ENCODE measurements at regions not wholly inside any gene's neighbourhood (a gene's known extent, or its start where the extent isn't known, plus 50 kb on each side); places are given as distances from the start of the nearest gene placed in this dataset.
A peak's percentile ranks its signal among the peaks of the same experiment; 100 is the strongest.

- Histone ChIP-seq H3K36me3 (ENCODE audit: control insufficient read depth, insufficient read depth, low read length) (no peaks in the 10 kb centered on the region), H3K27me3 (ENCODE audit: control insufficient read depth, insufficient read depth, low read length) (no peaks in the 10 kb centered on the region), H3K4me3 (ENCODE audit: low read depth, low read length) (no peak overlapping the region)
- FAIRE-seq (no peak), DNase-seq (ENCODE audit: low read depth) (no peak)
- no peak for TF ChIP-seq CTCF (IDR thresholded peaks at IDR 0.05; ENCODE audit: insufficient read depth, low read length, severe bottlenecking)
Measured at GRCh38 chr5:30867711-30868110, 325.8 kb upstream of the CDH6 start.

GRCh38 chr5:30866142-30866541 is 327.3 kb upstream of the CDH6 start:
- Histone ChIP-seq H3K27me3 (ENCODE audit: control insufficient read depth, insufficient read depth, low read length) (no peaks in the 10 kb centered on the region), H3K36me3 (ENCODE audit: control insufficient read depth, insufficient read depth, low read length) (no peaks in the 10 kb centered on the region), H3K4me3 (ENCODE audit: low read depth, low read length) (no peak overlapping the region)
- FAIRE-seq (no peak), DNase-seq (ENCODE audit: low read depth) (peak; percentile 31)
- no peak for TF ChIP-seq CTCF (IDR thresholded peaks at IDR 0.05; ENCODE audit: insufficient read depth, low read length, severe bottlenecking)

GRCh38 chr5:30856242-30856641 is 337.2 kb upstream of the CDH6 start:
- Histone ChIP-seq H3K36me3 (ENCODE audit: control insufficient read depth, insufficient read depth, low read length) (no peaks in the 10 kb centered on the region), H3K4me3 (ENCODE audit: low read depth, low read length) (no peak overlapping the region), H3K27me3 (ENCODE audit: control insufficient read depth, insufficient read depth, low read length) (no peaks in the 10 kb centered on the region)
- DNase-seq (ENCODE audit: low read depth) (no peak), FAIRE-seq (no peak)
- no peak for TF ChIP-seq CTCF (IDR thresholded peaks at IDR 0.05; ENCODE audit: insufficient read depth, low read length, severe bottlenecking)

- TF ChIP-seq CTCF (IDR thresholded peaks at IDR 0.05; ENCODE audit: insufficient read depth, low read length, severe bottlenecking), result no peak
- no peak for FAIRE-seq
- Histone ChIP-seq H3K4me3 (ENCODE audit: low read depth, low read length) (no peak overlapping the region), H3K36me3 (ENCODE audit: control insufficient read depth, insufficient read depth, low read length) (no peaks in the 10 kb centered on the region), H3K27me3 (ENCODE audit: control insufficient read depth, insufficient read depth, low read length) (no peaks in the 10 kb centered on the region)
- no peak for DNase-seq (ENCODE audit: low read depth)
Measured at GRCh38 chr5:30853158-30853557, 340.3 kb upstream of the CDH6 start.

- no peak for TF ChIP-seq CTCF (IDR thresholded peaks at IDR 0.05; ENCODE audit: insufficient read depth, low read length, severe bottlenecking)
- Histone ChIP-seq H3K36me3 (ENCODE audit: control insufficient read depth, insufficient read depth, low read length) (no peaks in the 10 kb centered on the region), H3K4me3 (ENCODE audit: low read depth, low read length) (no peak overlapping the region), H3K27me3 (ENCODE audit: control insufficient read depth, insufficient read depth, low read length) (no peaks in the 10 kb centered on the region)
- DNase-seq (ENCODE audit: low read depth) (no peak), FAIRE-seq (no peak)
Measured at GRCh38 chr5:30850866-30851265, 342.6 kb upstream of the CDH6 start.

GRCh38 chr5:30849931-30850710 is 343.4 kb upstream of the CDH6 start:
- FAIRE-seq (no peak), DNase-seq (ENCODE audit: low read depth) (peak; percentile 71)
- no peak overlapping the region for H3K4me3 ChIP-seq (ENCODE audit: low read depth, low read length)
- TF ChIP-seq CTCF (IDR thresholded peaks at IDR 0.05; ENCODE audit: insufficient read depth, low read length, severe bottlenecking), result no peak
- no peaks in the 10 kb centered on the region for H3K27me3 ChIP-seq (ENCODE audit: control insufficient read depth, insufficient read depth, low read length)
- H3K36me3 ChIP-seq (ENCODE audit: control insufficient read depth, insufficient read depth, low read length), result no peaks in the 10 kb centered on the region
